Karpas-422 (cell line): ENCODE measurements at regions not wholly inside any gene's neighbourhood (a gene's known extent, or its start where the extent isn't known, plus 50 kb on each side); places are given as distances from the start of the nearest gene placed in this dataset.
"Not testable (repeated sequence)": the region's sequence is repeated elsewhere in the genome, so short reads cannot be mapped to it uniquely, and the experiment has no call there.

Source experiments
- DNase-seq: peaks from one replicate; pipeline ENCODE4 v3.0.0-alpha.2; 2015
- H2AFZ ChIP-seq: fragments of 200-600 bp; sonication (generic); 2 replicates; pipeline ENCODE4 v1.6.1; 2014; ENCODE audit warnings: antibody characterized with exemption, low read length, mixed read lengths
- H3K27ac ChIP-seq: fragments of 200-600 bp; sonication (generic); 2 replicates; pipeline ENCODE4 v1.5.1; 2014; ENCODE audit warnings: mild to moderate bottlenecking, low read length, moderate library complexity
- H3K27me3 ChIP-seq: fragments of 200-600 bp; sonication (generic); 2 replicates; pipeline ENCODE4 v1.6.1; 2014; ENCODE audit warnings: low read length, mixed read lengths
- H3K36me3 ChIP-seq: fragments of 200-600 bp; sonication (generic); 2 replicates; pipeline ENCODE4 v1.6.1; 2014; ENCODE audit warnings: low read length, mixed read lengths; ENCODE audit not compliant: insufficient read depth
- H3K4me1 ChIP-seq: fragments of 200-600 bp; sonication (generic); 2 replicates; pipeline ENCODE4 v1.6.1; 2014; ENCODE audit warnings: mild to moderate bottlenecking, low read length, mixed read lengths
- H3K4me2 ChIP-seq: fragments of 200-600 bp; sonication (generic); 2 replicates; pipeline ENCODE4 v1.6.1; 2014; ENCODE audit warnings: low read length, low read depth, mild to moderate bottlenecking; ENCODE audit not compliant: poor library complexity, severe bottlenecking
- H3K4me3 ChIP-seq: fragments of 200-600 bp; sonication (generic); 2 replicates; pipeline ENCODE4 v1.5.1; 2014; ENCODE audit warnings: mild to moderate bottlenecking, antibody characterized with exemption, low read length, mixed read lengths
- H3K79me2 ChIP-seq: fragments of 200-600 bp; sonication (generic); 2 replicates; pipeline ENCODE4 v1.6.1; 2014; ENCODE audit warnings: mild to moderate bottlenecking, low read length, mixed read lengths
- H3K9ac ChIP-seq: fragments of 200-600 bp; sonication (generic); 2 replicates; pipeline ENCODE4 v1.6.0; 2014; ENCODE audit warnings: low read length
- H3K9me2 ChIP-seq: fragments of 200-600 bp; sonication (generic), shearing (Covaris generic); replicated peaks from 2 replicates; pipeline ENCODE4 v1.6.0; 2014; ENCODE audit warnings: mild to moderate bottlenecking, low read length, moderate library complexity; ENCODE audit not compliant: insufficient read depth
- H3K9me3 ChIP-seq: fragments of 300-700, 200-600 bp; sonication (generic); 2 replicates; pipeline ENCODE4 v1.6.1; 2014; ENCODE audit warnings: low read length, mixed read lengths
- H4K20me1 ChIP-seq: fragments of 200-600 bp; sonication (generic); 2 replicates; pipeline ENCODE4 v1.6.1; 2014; ENCODE audit warnings: mild to moderate bottlenecking, antibody characterized with exemption, low read length, low read depth; ENCODE audit not compliant: insufficient read depth

GRCh38 chr14:105920151-105920700 lies 393.8 kb downstream of the TMEM121 start:
- H3K79me2 ChIP-seq, H3K4me1 ChIP-seq, H3K9me2 ChIP-seq, H3K27me3 ChIP-seq, H3K36me3 ChIP-seq, H4K20me1 ChIP-seq, H3K27ac ChIP-seq, H3K4me2 ChIP-seq, H3K9me3 ChIP-seq, DNase-seq, H2AFZ ChIP-seq, H3K9ac ChIP-seq, H3K4me3 ChIP-seq: not testable (repeated sequence)

GRCh38 chr14:105920803-105921755 lies 394.7 kb downstream of the TMEM121 start:
- DNase-seq, H3K79me2 ChIP-seq, H3K27me3 ChIP-seq, H3K4me1 ChIP-seq, H3K9me2 ChIP-seq, H3K36me3 ChIP-seq, H3K4me2 ChIP-seq, H3K4me3 ChIP-seq, H2AFZ ChIP-seq, H3K27ac ChIP-seq, H4K20me1 ChIP-seq, H3K9ac ChIP-seq, H3K9me3 ChIP-seq: not testable (repeated sequence)

- not testable (repeated sequence) for H4K20me1 ChIP-seq, H3K36me3 ChIP-seq, H3K4me1 ChIP-seq, DNase-seq, H3K9me2 ChIP-seq, H2AFZ ChIP-seq, H3K4me2 ChIP-seq, H3K9me3 ChIP-seq, H3K27me3 ChIP-seq, H3K9ac ChIP-seq, H3K4me3 ChIP-seq, H3K79me2 ChIP-seq, H3K27ac ChIP-seq
These were observed 395.4 kb downstream of the TMEM121 start for GRCh38 chr14:105921781-105922180.

- not testable (repeated sequence) for DNase-seq, H3K27ac ChIP-seq, H3K27me3 ChIP-seq, H3K4me1 ChIP-seq, H4K20me1 ChIP-seq, H3K9me2 ChIP-seq, H3K36me3 ChIP-seq, H3K79me2 ChIP-seq, H3K9me3 ChIP-seq, H3K9ac ChIP-seq, H2AFZ ChIP-seq, H3K4me3 ChIP-seq, H3K4me2 ChIP-seq
These were observed 397.3 kb downstream of the TMEM121 start for GRCh38 chr14:105923520-105924191.

- Histone ChIP-seq H3K36me3 (no peaks in the 10 kb centered on the region), H3K4me3 (no peak overlapping the region), H3K9me3 (no peaks in the 10 kb centered on the region), H3K79me2 (no peaks in the 10 kb centered on the region), H3K27me3 (no peaks in the 10 kb centered on the region), H3K4me2 (no peak overlapping the region), H3K27ac (no peak overlapping the region), H2AFZ (no peak overlapping the region), H3K9ac (no peak overlapping the region), H4K20me1 (no peaks in the 10 kb centered on the region), H3K9me2 (no peaks in the 10 kb centered on the region), H3K4me1 (no peaks in the 10 kb centered on the region)
- DNase-seq: no peak
These were observed 398.7 kb downstream of the TMEM121 start for GRCh38 chr14:105924951-105925591.

GRCh38 chr14:105925615-105926372 lies 399.4 kb downstream of the TMEM121 start:
- H3K27ac ChIP-seq: no peak overlapping the region
- no peaks in the 10 kb centered on the region for H3K79me2 ChIP-seq
- H3K4me1 ChIP-seq: no peaks in the 10 kb centered on the region
- no peak overlapping the region for H2AFZ ChIP-seq
- DNase-seq: no peak
- H3K9me2 ChIP-seq: no peaks in the 10 kb centered on the region
- no peaks in the 10 kb centered on the region for H3K27me3 ChIP-seq
- H3K4me3 ChIP-seq: no peak overlapping the region
- H3K9me3 ChIP-seq: no peaks in the 10 kb centered on the region
- no peaks in the 10 kb centered on the region for H4K20me1 ChIP-seq
- H3K9ac ChIP-seq: no peak overlapping the region
- H3K36me3 ChIP-seq: no peaks in the 10 kb centered on the region
- H3K4me2 ChIP-seq: no peak overlapping the region

- Histone ChIP-seq H4K20me1 (no peaks in the 10 kb centered on the region), H3K27ac (no peak overlapping the region), H3K4me2 (no peak overlapping the region), H2AFZ (no peak overlapping the region), H3K79me2 (no peaks in the 10 kb centered on the region), H3K9me3 (no peaks in the 10 kb centered on the region), H3K36me3 (no peaks in the 10 kb centered on the region), H3K4me1 (no peaks in the 10 kb centered on the region), H3K27me3 (no peaks in the 10 kb centered on the region), H3K4me3 (no peak overlapping the region), H3K9ac (no peak overlapping the region), H3K9me2 (no peaks in the 10 kb centered on the region)
- DNase-seq: no peak
These were observed 400.2 kb downstream of the TMEM121 start for GRCh38 chr14:105926373-105927095.
